WTC11 (cell line): ENCODE measurements at regions not wholly inside any gene's neighbourhood (a gene's known extent, or its start where the extent isn't known, plus 50 kb on each side); places are given as distances from the start of the nearest gene placed in this dataset.

ENCODE experiments used
- CDX4 ChIP-seq: fragments of 250-450 bp; sonication (Bioruptor Pico); IDR thresholded peaks from 2 replicates; pipeline ENCODE4 v1.9.0; 2021; ENCODE audit warnings: moderate library complexity, mild to moderate bottlenecking, inconsistent platforms, borderline replicate concordance
- CTCF ChIP-seq: fragments of 200-600 bp; IDR thresholded peaks from 2 replicates; pipeline ENCODE4 v1.8.0; 2022; ENCODE audit warnings: antibody characterized with exemption
- E2F1 ChIP-seq: sonication (generic); formaldehyde crosslinking; IDR thresholded peaks from 2 replicates; pipeline ENCODE4 v1.8.0; 2022; ENCODE audit warnings: mild to moderate bottlenecking, missing genetic modification reagents
- IRF1 ChIP-seq: sonication (generic); formaldehyde crosslinking; IDR thresholded peaks from 2 replicates; pipeline ENCODE4 v1.8.0; 2023; ENCODE audit warnings: missing genetic modification reagents
- MLX ChIP-seq: sonication (generic); formaldehyde crosslinking; IDR thresholded peaks from 2 replicates; pipeline ENCODE4 v1.8.1; 2023; ENCODE audit warnings: mild to moderate bottlenecking, missing genetic modification reagents, moderate library complexity
- NFE2L1 ChIP-seq: sonication (generic); formaldehyde crosslinking; IDR thresholded peaks from 2 replicates; pipeline ENCODE4 v1.8.1; 2023; ENCODE audit warnings: missing genetic modification reagents
- PRDM15 ChIP-seq: sonication (generic); formaldehyde crosslinking; IDR thresholded peaks from 2 replicates; pipeline ENCODE4 v1.8.0; 2022; ENCODE audit warnings: missing genetic modification reagents

GRCh38 chr22:48055827-48056226 lies 1293.4 kb downstream of the TBC1D22A start:
- TF ChIP-seq CTCF (no peak), CDX4 (CRISPR knock-in tag) (no peak), MLX (CRISPR knock-in tag) (no peak), E2F1 (CRISPR knock-in tag) (no peak), PRDM15 (CRISPR knock-in tag) (no peak), NFE2L1 (CRISPR knock-in tag) (no peak), IRF1 (CRISPR knock-in tag) (no peak)
